Subcutaneous abdominal adipose tissue (tissue), 5 donors: ENCODE measurements at regions not wholly inside any gene's neighbourhood (a gene's known extent, or its start where the extent isn't known, plus 50 kb on each side); places are given as distances from the start of the nearest gene placed in this dataset.

Experiments used
- H3K27ac ChIP-seq: one replicate; pipeline ENCODE4 v1.7.0; 2013; ENCODE audit warnings: low read depth, mild to moderate bottlenecking, inconsistent platforms, low read length, moderate library complexity
- H3K27me3 ChIP-seq, 5 donors: one replicate each; pipeline ENCODE4 v1.7.0; 2013; ENCODE audit warnings: low read length in 5 of 5, inconsistent platforms in 1 of 5; ENCODE audit not compliant: control insufficient read depth in 5 of 5, insufficient read depth in 4 of 5
- H3K36me3 ChIP-seq, 5 donors: one replicate each; pipeline ENCODE4 v1.7.0; 2013; ENCODE audit warnings: low read length in 5 of 5; ENCODE audit not compliant: control insufficient read depth in 5 of 5, insufficient read depth in 5 of 5
- H3K4me1 ChIP-seq, 5 donors: one replicate each; pipeline ENCODE4 v1.7.0; 2013; ENCODE audit warnings: low read length in 5 of 5, mild to moderate bottlenecking in 3 of 5, moderate library complexity in 1 of 5; ENCODE audit not compliant: control insufficient read depth in 5 of 5, insufficient read depth in 5 of 5
- H3K4me3 ChIP-seq, 5 donors: one replicate each; pipeline ENCODE4 v1.7.0; 2013; ENCODE audit warnings: low read length in 5 of 5, low read depth in 1 of 5
- H3K9ac ChIP-seq, 5 donors: one replicate each; pipeline ENCODE4 v1.7.0; 2013; ENCODE audit warnings: low read length in 5 of 5, mild to moderate bottlenecking in 4 of 5, moderate library complexity in 3 of 5
- H3K9me3 ChIP-seq, 5 donors: one replicate each; pipeline ENCODE4 v1.7.0; 2013; ENCODE audit warnings: low read length in 5 of 5; ENCODE audit not compliant: control insufficient read depth in 5 of 5
- donor health status: healthy.
- donor health status: healthy.
- donor health status: healthy.
- donor health status: healthy.
- donor health status: healthy.

GRCh38 chr17:49916854-49917515 is 52.0 kb upstream of the DLX4 start:
- Histone ChIP-seq H3K9me3 (no peaks in the 10 kb centered on the region), H3K4me1 (no peaks in the 10 kb centered on the region), H3K36me3 (no peaks in the 10 kb centered on the region), H3K27ac (no peak overlapping the region), H3K9ac (no peak overlapping the region), H3K4me3 (no peak overlapping the region), H3K27me3 (peaks cover 0 to 28% (median 15%) of the 10 kb centered on the region in 5 donors)

DNA sequence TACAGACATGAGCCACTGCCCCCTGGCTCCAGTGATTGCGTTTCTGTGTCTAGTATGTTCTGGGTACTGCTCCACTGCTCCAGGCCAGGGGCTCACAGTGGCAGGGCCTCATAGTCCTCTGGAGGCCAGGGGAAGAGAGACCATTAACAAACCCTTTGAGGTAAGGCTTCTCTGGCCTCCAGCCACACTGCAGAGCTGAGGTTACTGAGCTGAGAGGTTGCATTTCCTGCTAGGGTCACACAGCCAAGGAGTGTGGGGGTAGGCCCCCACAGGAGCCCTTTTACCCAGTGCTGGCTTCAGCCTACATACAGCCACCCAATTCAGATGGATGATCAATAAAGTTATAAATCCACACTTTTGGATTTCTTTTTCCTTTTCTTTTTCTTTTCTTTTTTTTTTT is 50.4 kb upstream of the DLX4 start:
- Histone ChIP-seq H3K4me1 (no peaks in the 10 kb centered on the region), H3K9ac (no peak overlapping the region), H3K27ac (no peak overlapping the region), H3K27me3 (peaks cover 0 to 17% (median 4%) of the 10 kb centered on the region in 5 donors), H3K4me3 (no peak overlapping the region), H3K36me3 (no peaks in the 10 kb centered on the region), H3K9me3 (no peaks in the 10 kb centered on the region)
